ENCODE measurements at regions not wholly inside any gene's neighbourhood (a gene's known extent, or its start where the extent isn't known, plus 50 kb on each side); places are given as distances from the start of the nearest gene placed in this dataset.

DNA sequence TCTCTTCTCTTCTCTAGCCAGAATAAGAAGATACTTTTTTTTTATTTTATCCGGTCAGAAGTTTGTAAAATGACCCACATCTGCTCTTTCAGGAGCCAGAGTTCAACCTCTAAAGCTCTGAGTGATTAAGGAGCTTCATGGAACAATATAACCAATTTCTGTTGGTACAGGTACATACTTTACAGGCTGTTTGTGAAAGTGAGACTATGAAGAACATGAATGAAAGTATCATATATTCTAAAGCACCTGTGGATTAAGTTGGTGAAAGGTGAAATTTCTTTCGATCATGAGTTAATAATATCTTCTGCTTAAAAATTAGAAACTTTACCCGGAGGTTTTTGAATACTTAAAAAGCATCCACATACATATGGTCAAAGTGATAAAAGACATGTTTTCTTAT, 65.2 kb downstream of the DMRT2 start:
- H3K4me3 Mint-ChIP-seq: no peak overlapping the region
- no peaks in the 10 kb centered on the region for H3K27me3 Mint-ChIP-seq (ENCODE audit: low read depth)
- H3K9me3 Mint-ChIP-seq: peaks cover 3% of the 10 kb centered on the region
- no peaks in the 10 kb centered on the region for H3K36me3 Mint-ChIP-seq (ENCODE audit: low read depth)
- H3K27ac Mint-ChIP-seq: no peak overlapping the region
- H3K4me1 Mint-ChIP-seq (ENCODE audit: low read depth): no peaks in the 10 kb centered on the region

DNA sequence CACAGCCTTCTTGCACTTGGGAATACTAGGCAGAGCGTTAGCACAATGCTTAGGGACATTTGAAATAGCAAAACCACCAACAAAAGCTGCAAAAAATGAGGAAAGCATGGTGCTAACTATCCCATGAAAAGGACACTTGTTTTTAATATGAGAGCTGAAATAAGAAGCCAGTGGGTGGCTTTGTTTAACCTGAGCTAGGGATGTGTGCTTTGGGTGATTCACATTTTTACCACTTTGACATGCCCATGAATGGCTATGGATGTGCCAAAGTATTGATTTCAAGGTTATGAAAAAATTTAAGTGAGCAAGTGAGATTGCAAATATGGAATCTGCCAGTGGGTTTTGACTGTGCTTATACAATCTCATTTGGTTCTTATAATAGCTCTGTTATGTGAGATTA, 67.3 kb downstream of the DMRT2 start:
- Mint-ChIP-seq H3K4me3 (no peak overlapping the region), H3K9me3 (peaks cover 3% of the 10 kb centered on the region), H3K4me1 (ENCODE audit: low read depth) (no peaks in the 10 kb centered on the region)

DNA sequence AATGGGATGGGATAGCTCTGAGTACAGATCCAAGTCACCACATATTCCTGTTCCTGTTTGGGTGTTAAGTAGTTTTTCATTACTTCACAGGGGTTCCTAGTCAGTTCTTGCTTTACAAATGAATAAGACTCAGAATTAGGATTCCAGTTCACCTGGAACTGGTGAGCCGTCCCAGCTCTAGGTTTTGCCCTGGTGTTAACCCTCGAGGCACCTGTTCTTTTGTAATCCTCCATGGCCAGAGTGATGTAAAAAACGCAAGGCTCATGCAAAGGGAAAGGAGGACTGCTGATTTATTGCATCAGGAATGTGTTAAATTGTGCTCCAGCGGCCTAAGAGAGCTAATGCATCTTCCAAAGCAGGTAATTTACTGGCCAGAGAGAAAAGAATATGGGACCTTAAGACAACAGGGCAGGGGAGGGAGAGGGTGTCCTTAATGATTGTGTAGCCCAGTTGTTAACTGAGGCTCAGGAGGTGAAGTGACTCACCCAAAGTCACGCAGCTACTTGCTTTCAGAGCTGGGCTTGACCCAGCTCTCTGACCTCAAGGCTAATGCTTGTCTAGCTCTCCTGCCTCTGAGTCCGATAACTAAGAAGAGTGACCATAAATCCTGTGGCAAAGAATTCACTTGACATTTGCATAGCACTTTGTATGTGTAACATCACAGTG, 70.5 kb downstream of the DMRT2 start:
- H3K27ac Mint-ChIP-seq: no peak overlapping the region
- H3K27me3 Mint-ChIP-seq (ENCODE audit: low read depth): no peaks in the 10 kb centered on the region
- no peaks in the 10 kb centered on the region for H3K4me1 Mint-ChIP-seq (ENCODE audit: low read depth)
- no peaks in the 10 kb centered on the region for H3K9me3 Mint-ChIP-seq
- no peak overlapping the region for H3K4me3 Mint-ChIP-seq
- H3K36me3 Mint-ChIP-seq (ENCODE audit: low read depth): no peaks in the 10 kb centered on the region

More for the DNA sequence above, 67.3 kb downstream of the DMRT2 start:
- no peaks in the 10 kb centered on the region for H3K27me3 Mint-ChIP-seq (ENCODE audit: low read depth)
- H3K36me3 Mint-ChIP-seq (ENCODE audit: low read depth): no peaks in the 10 kb centered on the region
- H3K27ac Mint-ChIP-seq: no peak overlapping the region

DNA sequence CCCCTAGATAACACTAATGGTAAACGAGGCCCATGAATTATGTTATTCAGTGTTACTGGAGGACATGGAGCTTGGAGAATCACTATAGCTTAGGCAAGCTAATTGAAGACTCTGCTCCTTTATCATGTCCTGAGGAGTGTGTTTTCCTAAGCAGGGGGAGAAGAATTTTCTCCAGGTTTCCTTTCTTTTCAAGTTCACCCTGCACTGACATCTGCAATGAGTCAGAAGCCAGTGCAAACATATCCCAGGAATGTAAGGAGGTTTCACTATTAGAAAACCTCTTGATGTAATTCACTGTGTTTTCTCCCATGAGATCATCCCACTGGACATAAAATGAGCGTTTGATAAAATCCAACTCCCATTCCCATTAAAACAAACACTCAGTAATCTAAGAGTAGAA, 75.6 kb downstream of the DMRT2 start:
- Mint-ChIP-seq H3K4me3 (no peak overlapping the region), H3K27me3 (ENCODE audit: low read depth) (no peaks in the 10 kb centered on the region), H3K4me1 (ENCODE audit: low read depth) (no peaks in the 10 kb centered on the region), H3K9me3 (no peaks in the 10 kb centered on the region), H3K36me3 (ENCODE audit: low read depth) (no peaks in the 10 kb centered on the region), H3K27ac (no peak overlapping the region)

DNA sequence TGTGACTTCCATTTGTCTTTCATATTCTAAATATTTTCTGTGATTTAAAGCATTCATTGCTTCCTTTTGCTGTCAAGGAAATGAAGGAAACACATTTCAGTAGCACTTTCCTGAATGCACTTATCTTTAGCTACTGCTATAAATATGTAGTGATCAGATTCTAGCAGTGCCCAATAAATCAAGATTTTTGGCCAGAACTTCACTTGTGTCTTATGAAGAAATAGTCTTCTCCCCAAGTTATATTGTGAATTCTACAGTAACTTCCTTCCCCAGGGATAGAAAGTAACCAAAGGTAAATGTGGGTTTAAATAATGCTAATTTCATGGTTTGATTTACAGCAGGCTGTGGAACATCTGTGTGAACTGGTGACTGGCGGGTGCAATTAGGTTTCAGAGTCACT, 77.9 kb downstream of the DMRT2 start:
- Mint-ChIP-seq H3K9me3 (no peaks in the 10 kb centered on the region), H3K4me3 (no peak overlapping the region), H3K36me3 (ENCODE audit: low read depth) (no peaks in the 10 kb centered on the region), H3K27me3 (ENCODE audit: low read depth) (no peaks in the 10 kb centered on the region), H3K27ac (no peak overlapping the region), H3K4me1 (ENCODE audit: low read depth) (no peaks in the 10 kb centered on the region)

DNA sequence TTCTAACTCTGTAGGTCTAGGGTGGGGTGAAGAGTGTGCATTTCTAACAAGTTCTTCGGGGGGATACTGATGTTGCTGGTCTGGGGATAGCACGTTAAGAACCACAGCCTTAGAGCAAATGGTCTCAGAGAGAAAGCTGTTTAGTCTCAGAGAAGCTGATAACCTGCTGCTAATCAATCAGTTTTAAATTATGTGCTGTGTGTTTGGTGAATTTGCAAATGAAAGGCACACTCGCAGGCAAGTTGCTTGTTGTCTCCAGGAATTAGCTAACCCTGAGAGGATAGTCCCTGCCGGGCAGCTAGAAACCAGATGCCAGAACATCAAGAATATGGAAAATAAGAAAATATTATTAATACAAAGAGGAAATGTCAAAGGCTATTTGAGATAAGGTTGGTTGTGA, 79.2 kb downstream of the DMRT2 start:
- Mint-ChIP-seq H3K4me3 (no peak overlapping the region), H3K27me3 (ENCODE audit: low read depth) (no peaks in the 10 kb centered on the region), H3K36me3 (ENCODE audit: low read depth) (no peaks in the 10 kb centered on the region)

DNA sequence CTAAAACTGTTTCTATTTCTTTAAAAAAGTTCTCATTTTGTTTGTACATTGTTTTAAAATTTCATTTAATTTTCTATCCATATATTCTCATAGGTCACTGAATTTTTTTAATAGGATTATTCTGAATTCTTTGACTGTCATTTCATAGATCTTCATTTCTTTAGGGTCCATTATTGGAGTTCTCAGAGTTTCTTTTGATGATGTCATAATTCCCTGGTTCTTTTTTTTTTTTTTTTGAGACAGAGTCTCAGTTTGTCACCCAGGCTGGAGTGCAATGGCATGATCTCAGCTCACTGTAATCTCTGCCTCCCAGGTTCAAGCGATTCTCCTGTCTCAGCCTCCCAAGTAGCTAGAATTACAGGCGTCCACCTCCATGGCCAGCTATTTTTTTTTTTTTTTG, 89.9 kb downstream of the DMRT2 start:
- Mint-ChIP-seq H3K27ac (no peak overlapping the region), H3K4me1 (ENCODE audit: low read depth) (no peaks in the 10 kb centered on the region), H3K27me3 (ENCODE audit: low read depth) (no peaks in the 10 kb centered on the region), H3K9me3 (peaks cover 25% of the 10 kb centered on the region), H3K4me3 (no peak overlapping the region), H3K36me3 (ENCODE audit: low read depth) (no peaks in the 10 kb centered on the region)

More for the DNA sequence above, 79.2 kb downstream of the DMRT2 start:
- Mint-ChIP-seq H3K27ac (no peak overlapping the region), H3K9me3 (no peaks in the 10 kb centered on the region), H3K4me1 (ENCODE audit: low read depth) (no peaks in the 10 kb centered on the region)

DNA sequence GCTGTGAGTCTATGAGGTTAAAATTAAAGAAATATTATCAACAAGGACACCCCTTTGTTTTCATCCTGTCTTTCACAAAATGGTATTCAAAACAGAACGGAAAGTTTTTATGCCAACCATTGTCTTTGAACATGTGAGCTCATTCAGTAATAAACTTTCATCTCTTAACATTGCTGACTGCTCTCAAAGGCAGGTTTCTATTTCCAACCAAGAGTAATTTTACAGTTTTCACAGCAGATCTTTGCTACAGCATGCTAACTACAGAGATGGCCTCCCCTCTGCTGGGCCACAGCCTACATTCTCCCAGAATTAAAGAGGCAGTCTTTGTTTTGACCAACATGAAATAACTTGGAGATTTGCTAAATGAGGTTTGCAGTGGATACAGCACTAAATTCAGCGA, 101.5 kb downstream of the DMRT2 start:
- Mint-ChIP-seq H3K4me1 (ENCODE audit: low read depth) (no peaks in the 10 kb centered on the region), H3K27ac (no peak overlapping the region), H3K9me3 (peaks cover 2% of the 10 kb centered on the region), H3K36me3 (ENCODE audit: low read depth) (no peaks in the 10 kb centered on the region), H3K27me3 (ENCODE audit: low read depth) (no peaks in the 10 kb centered on the region), H3K4me3 (no peak overlapping the region)

DNA sequence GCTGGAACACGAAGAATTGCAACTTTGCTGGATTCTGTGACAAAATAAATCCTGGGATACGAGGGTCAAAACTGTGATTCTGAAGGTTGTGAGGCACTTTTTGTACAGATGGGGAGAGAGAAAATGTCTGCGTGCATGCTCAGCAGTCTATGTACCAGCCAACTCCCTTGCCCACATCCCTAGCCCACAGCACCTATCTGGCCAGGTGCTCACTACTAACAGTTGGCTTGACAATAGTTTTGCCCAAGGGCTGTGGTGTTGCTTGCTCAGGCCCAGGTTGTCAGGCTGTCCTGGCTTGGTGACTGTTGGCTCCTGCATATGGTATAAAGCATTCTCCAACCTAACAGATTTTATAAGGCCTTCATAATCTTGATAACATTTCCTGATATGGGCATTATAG, 102.0 kb downstream of the DMRT2 start:
- Mint-ChIP-seq H3K27ac (no peak overlapping the region), H3K36me3 (ENCODE audit: low read depth) (no peaks in the 10 kb centered on the region)

DNA sequence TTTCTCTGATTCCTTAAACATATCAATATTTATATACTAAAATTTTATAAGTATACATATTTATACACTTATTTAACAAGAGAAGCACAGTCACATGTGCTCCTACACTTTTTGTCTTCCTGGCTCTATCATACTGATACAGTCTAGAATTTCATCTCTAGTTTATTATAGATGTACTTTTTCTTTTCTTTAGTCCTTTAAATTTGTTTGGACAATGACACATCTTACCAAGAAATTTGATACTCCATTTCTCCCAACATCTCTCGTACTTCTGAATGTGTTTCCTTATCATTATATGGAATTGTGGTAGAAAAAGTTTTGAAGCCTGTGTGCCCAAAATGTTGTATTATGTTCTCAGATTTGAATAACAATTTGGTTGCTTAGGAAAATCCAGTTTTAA, 104.6 kb downstream of the DMRT2 start:
- H3K4me1 Mint-ChIP-seq (ENCODE audit: low read depth): no peaks in the 10 kb centered on the region
- no peak overlapping the region for H3K27ac Mint-ChIP-seq
- no peak overlapping the region for H3K4me3 Mint-ChIP-seq
- no peaks in the 10 kb centered on the region for H3K9me3 Mint-ChIP-seq
- H3K27me3 Mint-ChIP-seq (ENCODE audit: low read depth): no peaks in the 10 kb centered on the region
- H3K36me3 Mint-ChIP-seq (ENCODE audit: low read depth): no peaks in the 10 kb centered on the region

More for the DNA sequence above, 102.0 kb downstream of the DMRT2 start:
- Mint-ChIP-seq H3K4me3 (no peak overlapping the region), H3K4me1 (ENCODE audit: low read depth) (no peaks in the 10 kb centered on the region), H3K9me3 (no peaks in the 10 kb centered on the region), H3K27me3 (ENCODE audit: low read depth) (no peaks in the 10 kb centered on the region)

DNA sequence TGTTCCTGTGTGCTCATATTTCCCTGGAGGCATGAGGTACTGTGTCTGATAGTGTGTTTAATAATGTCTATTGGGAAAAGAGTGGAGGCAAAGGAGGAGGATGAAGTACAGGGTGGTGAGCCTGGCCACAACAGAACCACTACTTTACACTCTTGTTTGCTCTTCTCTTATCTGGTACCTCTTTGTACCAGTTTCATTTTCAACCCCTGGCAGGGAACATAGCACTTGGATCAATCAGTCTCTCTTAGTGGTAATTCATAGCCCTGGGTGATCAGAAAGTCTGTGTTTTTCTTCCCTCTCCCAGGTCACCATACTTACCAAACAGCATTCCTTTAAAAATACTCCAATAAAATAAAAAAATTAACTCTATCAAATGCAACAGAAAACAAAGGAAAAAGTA, 105.4 kb downstream of the DMRT2 start:
- Mint-ChIP-seq H3K9me3 (no peaks in the 10 kb centered on the region), H3K4me1 (ENCODE audit: low read depth) (no peaks in the 10 kb centered on the region), H3K27ac (no peak overlapping the region), H3K36me3 (ENCODE audit: low read depth) (no peaks in the 10 kb centered on the region), H3K27me3 (ENCODE audit: low read depth) (no peaks in the 10 kb centered on the region), H3K4me3 (no peak overlapping the region)

DNA sequence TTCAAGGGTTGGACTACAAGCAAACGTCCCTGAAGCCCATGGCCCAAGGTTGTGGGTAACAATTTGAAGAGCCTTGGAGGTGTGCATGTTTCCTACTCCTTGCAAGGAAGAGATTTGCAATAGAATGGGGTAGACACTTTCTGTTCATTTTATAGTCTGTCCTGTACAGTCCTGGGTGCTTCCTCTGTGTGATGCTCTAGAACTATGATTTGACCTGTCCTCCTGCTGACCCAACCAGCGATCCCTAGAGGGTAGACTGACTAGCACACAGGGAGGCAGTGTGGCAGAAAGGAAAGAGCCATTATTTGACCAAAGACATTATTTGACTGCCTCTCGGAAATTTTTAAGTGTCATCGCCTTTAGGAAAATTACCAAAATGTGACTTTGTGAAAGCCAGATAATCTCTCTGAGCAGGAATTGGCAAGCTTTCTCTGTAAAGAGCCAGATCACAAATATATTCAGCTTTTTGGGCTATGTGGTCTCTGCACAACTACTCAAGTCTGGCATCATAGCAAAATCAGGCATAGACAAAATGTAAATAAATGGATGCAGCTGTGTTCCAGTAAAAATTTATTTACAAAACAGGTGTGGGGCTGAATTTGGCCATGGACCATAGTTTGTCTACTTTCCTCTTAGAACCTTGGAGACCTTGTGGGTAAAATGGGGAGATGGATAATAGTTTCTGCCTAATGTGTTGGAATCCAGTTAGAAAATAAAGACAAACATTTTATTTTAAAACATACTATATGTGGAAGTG, 106.8 kb downstream of the DMRT2 start:
- Mint-ChIP-seq H3K4me3 (no peak overlapping the region), H3K4me1 (ENCODE audit: low read depth) (no peaks in the 10 kb centered on the region), H3K27me3 (ENCODE audit: low read depth) (no peaks in the 10 kb centered on the region), H3K36me3 (ENCODE audit: low read depth) (no peaks in the 10 kb centered on the region), H3K9me3 (no peaks in the 10 kb centered on the region), H3K27ac (no peak overlapping the region)

DNA sequence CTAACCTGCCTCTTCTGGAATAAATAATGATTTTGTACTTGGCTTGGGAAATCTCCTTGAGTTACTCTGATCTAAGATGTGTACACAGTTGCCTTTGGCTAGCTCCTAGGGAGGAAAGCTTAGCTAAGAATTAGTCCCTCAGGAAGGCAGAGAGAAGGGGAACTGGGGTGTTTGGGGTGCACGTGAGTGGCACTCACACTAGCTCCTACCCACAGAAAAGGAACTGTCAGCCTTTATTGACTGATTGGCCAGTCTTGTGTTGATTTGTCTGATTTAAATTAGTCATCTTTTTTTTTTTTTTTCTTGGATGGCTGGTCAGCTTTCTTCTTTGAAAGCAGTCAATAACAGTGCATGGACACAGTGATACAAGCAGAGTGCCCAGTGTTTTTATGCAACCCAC, 107.7 kb downstream of the DMRT2 start:
- H3K4me3 Mint-ChIP-seq: no peak overlapping the region
- H3K27me3 Mint-ChIP-seq (ENCODE audit: low read depth): no peaks in the 10 kb centered on the region
- no peak overlapping the region for H3K27ac Mint-ChIP-seq
- no peaks in the 10 kb centered on the region for H3K36me3 Mint-ChIP-seq (ENCODE audit: low read depth)
- no peaks in the 10 kb centered on the region for H3K4me1 Mint-ChIP-seq (ENCODE audit: low read depth)
- no peaks in the 10 kb centered on the region for H3K9me3 Mint-ChIP-seq

DNA sequence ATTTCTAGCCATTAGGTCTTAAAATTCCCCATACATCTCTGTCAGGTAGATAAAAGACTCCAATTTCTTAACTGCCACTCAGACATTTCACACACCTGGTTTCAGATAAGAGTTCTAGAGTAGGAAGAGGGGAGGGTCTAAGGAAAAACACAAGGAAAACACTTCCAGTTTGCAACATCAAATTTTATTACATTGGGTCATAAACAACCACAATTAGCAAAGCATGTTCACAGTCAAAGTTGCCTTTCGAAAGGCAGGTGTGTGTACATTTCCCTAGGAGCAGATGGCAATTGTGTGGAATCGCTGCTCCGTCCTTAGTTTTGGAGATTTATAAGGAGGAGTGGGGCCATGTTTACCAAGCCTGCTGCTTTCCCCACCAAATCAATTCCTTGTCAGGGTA, 120.8 kb downstream of the DMRT2 start:
- peaks cover 8% of the 10 kb centered on the region for H3K9me3 Mint-ChIP-seq
- no peak overlapping the region for H3K27ac Mint-ChIP-seq
- peaks cover 2% of the 10 kb centered on the region for H3K4me1 Mint-ChIP-seq (ENCODE audit: low read depth)
- H3K4me3 Mint-ChIP-seq: no peak overlapping the region
- no peaks in the 10 kb centered on the region for H3K36me3 Mint-ChIP-seq (ENCODE audit: low read depth)
- H3K27me3 Mint-ChIP-seq (ENCODE audit: low read depth): no peaks in the 10 kb centered on the region

DNA sequence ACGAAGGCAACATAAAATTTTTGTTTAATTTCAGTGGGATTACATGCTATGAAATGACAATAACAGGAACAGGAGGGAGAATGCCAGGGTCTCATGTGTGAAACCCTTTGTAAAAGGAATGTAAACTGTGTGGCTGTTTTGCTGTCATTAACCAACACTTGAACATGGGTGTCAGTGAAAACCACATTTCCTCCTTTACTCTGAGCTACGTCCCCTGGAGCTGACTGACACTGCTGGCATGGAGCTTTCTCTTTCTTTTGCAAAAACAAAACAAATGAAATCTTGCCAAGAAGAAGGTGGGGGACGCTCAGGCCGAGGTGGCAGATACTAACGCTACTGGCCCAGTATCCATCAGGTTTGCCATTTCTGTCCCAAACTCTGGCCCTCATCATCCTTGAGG, 121.4 kb downstream of the DMRT2 start:
- H3K9me3 Mint-ChIP-seq: peaks cover 8% of the 10 kb centered on the region
- H3K4me3 Mint-ChIP-seq: no peak overlapping the region
- H3K27ac Mint-ChIP-seq: no peak overlapping the region

More for the DNA sequence above, 121.4 kb downstream of the DMRT2 start:
- Mint-ChIP-seq H3K27me3 (ENCODE audit: low read depth) (no peaks in the 10 kb centered on the region), H3K36me3 (ENCODE audit: low read depth) (no peaks in the 10 kb centered on the region), H3K4me1 (ENCODE audit: low read depth) (peaks cover 2% of the 10 kb centered on the region)

All from T-helper 1 cell treated with Interleukin-12 subunit alpha and Interleukin-12 subunit beta and Interleukin-4 antibody, amounts not matched to agents 30 μg/mL and 1 μg/mL, for 36 hours (primary cell).